Ishikawa (cell line): ENCODE measurements at regions not wholly inside any gene's neighbourhood (a gene's known extent, or its start where the extent isn't known, plus 50 kb on each side); places are given as distances from the start of the nearest gene placed in this dataset.

Experiments
- CEBPB ChIP-seq: IDR thresholded peaks from 2 replicates; pipeline ENCODE4 v1.6.1; 2012
- CREB1 ChIP-seq: IDR thresholded peaks from 2 replicates; pipeline ENCODE4 v1.6.1; 2012; ENCODE audit warnings: low read depth
- EGR1 ChIP-seq: IDR thresholded peaks from 2 replicates; pipeline ENCODE4 v1.6.1; 2012
- EP300 ChIP-seq: IDR thresholded peaks from 2 replicates; pipeline ENCODE4 v1.6.1; 2012; ENCODE audit warnings: borderline replicate concordance
- FOXM1 ChIP-seq: IDR thresholded peaks from 2 replicates; pipeline ENCODE4 v1.6.1; 2012; ENCODE audit warnings: low read depth, borderline replicate concordance
- NFIC ChIP-seq: IDR thresholded peaks from 2 replicates; pipeline ENCODE4 v1.6.1; 2012
- RAD21 ChIP-seq: IDR thresholded peaks from 2 replicates; pipeline ENCODE4 v1.6.1; 2012; ENCODE audit warnings: low read depth
- TAF1 ChIP-seq: IDR thresholded peaks from 2 replicates; pipeline ENCODE4 v1.6.1; 2012; ENCODE audit warnings: low read depth, mild to moderate bottlenecking
- TCF12 ChIP-seq: IDR thresholded peaks from 2 replicates; pipeline ENCODE4 v1.6.1; 2012; ENCODE audit warnings: low read depth
- TEAD4 ChIP-seq: IDR thresholded peaks from 2 replicates; pipeline ENCODE4 v1.6.1; 2012
- YY1 ChIP-seq: IDR thresholded peaks from 2 replicates; pipeline ENCODE4 v1.6.1; 2012; ENCODE audit warnings: low read depth
- ZBTB7A ChIP-seq: IDR thresholded peaks from 2 replicates; pipeline ENCODE4 v1.6.1; 2012; ENCODE audit warnings: low read depth
- TF ChIP-seq, protein P1 (sequence below): IDR thresholded peaks from 2 replicates; pipeline ENCODE4 v1.6.1; 2012
- TF ChIP-seq, protein P2 (sequence below): IDR thresholded peaks from 2 replicates; pipeline ENCODE4 v1.6.1; 2012
- TF ChIP-seq, protein P3 (sequence below): IDR thresholded peaks from 2 replicates; pipeline ENCODE4 v1.6.1; 2012; ENCODE audit warnings: low read depth, mild to moderate bottlenecking

DNA sequence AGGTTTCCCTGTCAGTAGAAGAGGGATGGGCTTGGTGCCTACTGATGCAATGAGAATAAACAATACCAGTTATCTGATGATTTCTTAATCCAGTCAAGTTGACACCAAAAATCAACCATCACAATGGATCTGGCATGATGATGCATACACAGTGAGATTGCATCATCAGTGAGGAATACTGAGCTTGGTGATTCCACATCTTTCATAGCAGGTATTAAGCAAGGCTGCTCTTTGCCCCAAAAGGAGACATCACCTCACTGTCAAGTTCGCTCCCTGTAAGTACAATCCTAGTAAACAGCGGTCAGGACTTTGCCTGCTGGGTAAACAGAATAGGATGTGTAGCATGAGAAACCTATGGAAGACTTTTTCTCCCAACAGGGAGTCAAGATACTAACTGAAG lies 282.7 kb upstream of the CDH2 start:
- TF ChIP-seq, protein P1, sequence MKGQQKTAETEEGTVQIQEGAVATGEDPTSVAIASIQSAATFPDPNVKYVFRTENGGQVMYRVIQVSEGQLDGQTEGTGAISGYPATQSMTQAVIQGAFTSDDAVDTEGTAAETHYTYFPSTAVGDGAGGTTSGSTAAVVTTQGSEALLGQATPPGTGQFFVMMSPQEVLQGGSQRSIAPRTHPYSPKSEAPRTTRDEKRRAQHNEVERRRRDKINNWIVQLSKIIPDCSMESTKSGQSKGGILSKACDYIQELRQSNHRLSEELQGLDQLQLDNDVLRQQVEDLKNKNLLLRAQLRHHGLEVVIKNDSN = no peak
- TF ChIP-seq NFIC (no peak), TEAD4 (no peak)
- TF ChIP-seq, protein P2, sequence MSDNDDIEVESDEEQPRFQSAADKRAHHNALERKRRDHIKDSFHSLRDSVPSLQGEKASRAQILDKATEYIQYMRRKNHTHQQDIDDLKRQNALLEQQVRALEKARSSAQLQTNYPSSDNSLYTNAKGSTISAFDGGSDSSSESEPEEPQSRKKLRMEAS = no peak

DNA sequence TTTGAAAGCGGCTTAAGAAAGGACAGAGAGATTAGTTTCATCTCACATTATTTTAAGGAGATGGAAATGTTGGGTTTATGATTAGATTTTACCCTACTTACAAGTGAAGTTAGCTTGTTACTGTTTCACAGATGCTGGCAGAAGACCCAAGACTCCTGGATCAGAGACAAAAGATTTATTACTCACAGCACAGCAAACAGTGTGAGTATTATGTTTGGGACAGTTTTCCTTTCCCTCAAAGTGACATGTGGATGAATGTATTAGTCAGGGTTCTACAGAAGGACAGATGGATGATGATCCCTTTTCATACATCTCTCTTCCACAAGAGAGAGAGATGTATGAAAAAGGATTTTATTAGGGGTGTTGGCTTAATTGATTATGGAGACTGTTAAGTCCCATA lies 281.8 kb upstream of the CDH2 start:
- TF ChIP-seq NFIC (no peak), CREB1 (no peak), YY1 (no peak), RAD21 (no peak), TEAD4 (no peak)
- TF ChIP-seq, protein P2 = no peak

DNA sequence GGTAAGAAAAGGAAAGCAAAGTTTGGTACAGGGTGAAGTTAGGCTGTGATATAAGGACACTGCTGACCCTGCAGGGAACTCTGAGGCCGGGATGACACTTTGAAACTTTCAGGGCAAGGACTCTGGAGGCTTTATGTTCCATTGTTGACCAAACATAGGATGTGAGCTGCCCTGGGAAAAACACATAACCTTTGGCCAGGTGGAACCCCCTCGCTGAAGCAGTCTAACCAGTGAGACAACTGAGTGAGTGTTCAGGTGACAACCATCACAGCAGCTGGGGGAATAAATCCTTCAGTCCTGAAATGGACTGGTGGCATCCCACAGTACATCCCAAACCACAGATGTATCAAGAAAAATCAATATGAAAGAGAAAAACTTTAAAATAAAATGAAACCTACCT lies 280.9 kb upstream of the CDH2 start:
- TF ChIP-seq YY1 (no peak), EGR1 (no peak), EP300 (no peak), TCF12 (no peak), NFIC (no peak), ZBTB7A (no peak), TAF1 (no peak), RAD21 (no peak), TEAD4 (no peak), CEBPB (no peak), CREB1 (no peak)
- TF ChIP-seq, protein P2 = no peak
- TF ChIP-seq, protein P1 = no peak

DNA sequence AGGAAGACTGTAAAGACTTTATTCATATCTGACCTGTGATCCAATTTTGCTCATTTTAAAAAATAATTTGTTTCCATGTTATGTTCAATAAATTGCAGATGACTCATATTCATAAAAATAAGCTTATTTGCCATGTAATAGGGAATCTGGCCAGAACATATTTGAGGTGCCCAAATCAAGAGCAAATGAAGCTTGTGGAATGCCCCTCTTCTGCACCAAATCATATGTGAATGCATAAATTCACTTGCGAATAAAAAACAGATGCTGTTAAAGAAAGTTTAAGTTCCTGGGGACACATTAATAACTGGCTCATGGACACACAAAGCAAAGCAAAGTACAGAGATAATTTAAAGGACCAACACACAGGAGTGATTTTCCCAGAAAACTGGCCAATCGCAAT lies 279.0 kb upstream of the CDH2 start:
- TF ChIP-seq YY1 (no peak), TCF12 (no peak), FOXM1 (no peak), NFIC (no peak), TEAD4 (no peak)
- TF ChIP-seq, protein P3, sequence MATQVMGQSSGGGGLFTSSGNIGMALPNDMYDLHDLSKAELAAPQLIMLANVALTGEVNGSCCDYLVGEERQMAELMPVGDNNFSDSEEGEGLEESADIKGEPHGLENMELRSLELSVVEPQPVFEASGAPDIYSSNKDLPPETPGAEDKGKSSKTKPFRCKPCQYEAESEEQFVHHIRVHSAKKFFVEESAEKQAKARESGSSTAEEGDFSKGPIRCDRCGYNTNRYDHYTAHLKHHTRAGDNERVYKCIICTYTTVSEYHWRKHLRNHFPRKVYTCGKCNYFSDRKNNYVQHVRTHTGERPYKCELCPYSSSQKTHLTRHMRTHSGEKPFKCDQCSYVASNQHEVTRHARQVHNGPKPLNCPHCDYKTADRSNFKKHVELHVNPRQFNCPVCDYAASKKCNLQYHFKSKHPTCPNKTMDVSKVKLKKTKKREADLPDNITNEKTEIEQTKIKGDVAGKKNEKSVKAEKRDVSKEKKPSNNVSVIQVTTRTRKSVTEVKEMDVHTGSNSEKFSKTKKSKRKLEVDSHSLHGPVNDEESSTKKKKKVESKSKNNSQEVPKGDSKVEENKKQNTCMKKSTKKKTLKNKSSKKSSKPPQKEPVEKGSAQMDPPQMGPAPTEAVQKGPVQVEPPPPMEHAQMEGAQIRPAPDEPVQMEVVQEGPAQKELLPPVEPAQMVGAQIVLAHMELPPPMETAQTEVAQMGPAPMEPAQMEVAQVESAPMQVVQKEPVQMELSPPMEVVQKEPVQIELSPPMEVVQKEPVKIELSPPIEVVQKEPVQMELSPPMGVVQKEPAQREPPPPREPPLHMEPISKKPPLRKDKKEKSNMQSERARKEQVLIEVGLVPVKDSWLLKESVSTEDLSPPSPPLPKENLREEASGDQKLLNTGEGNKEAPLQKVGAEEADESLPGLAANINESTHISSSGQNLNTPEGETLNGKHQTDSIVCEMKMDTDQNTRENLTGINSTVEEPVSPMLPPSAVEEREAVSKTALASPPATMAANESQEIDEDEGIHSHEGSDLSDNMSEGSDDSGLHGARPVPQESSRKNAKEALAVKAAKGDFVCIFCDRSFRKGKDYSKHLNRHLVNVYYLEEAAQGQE = no peak

DNA sequence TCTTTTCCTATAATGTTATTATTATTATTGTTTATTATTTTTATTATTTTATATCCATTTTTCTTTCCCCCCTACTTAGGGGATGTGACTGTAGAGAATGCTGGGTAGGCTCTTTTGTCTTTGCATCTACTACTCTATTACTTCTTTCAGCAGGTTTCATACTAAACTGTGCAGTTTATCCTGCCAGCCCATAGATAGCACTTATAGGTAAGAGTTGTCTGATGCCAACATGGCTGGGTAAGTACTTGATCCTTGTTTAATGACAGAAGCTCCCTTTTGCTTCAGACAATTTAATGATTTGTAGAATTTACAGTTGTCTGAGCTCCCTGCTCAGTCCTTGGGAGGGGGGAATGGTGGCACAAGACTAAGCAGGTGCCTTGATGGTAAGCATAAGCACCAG lies 262.9 kb upstream of the CDH2 start:
- TF ChIP-seq, protein P1 = no peak
- TF ChIP-seq EP300 (no peak), CEBPB (no peak), RAD21 (no peak), ZBTB7A (no peak), TEAD4 (no peak)

DNA sequence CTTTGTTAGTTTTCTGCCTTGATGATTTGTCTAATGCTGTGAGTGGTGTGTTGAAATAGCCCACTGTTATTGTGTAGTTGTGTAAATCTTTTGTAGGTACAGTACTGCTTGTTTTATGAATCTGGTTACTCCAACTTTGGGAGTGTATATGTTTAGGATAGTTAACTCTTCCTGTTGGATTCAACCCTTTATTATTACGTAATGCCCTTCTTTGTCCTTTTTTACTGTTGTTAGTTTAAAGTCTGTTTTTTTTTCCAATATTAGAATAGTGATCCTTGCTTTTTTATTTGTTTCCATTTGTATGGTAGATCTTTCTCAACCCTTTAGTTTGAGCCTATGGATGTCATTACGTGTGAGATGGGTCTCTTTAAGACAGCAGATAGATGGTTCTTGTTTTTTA lies 261.5 kb upstream of the CDH2 start:
- TF ChIP-seq CEBPB (no peak), FOXM1 (no peak), NFIC (no peak), RAD21 (no peak)
- TF ChIP-seq, protein P2 = no peak

DNA sequence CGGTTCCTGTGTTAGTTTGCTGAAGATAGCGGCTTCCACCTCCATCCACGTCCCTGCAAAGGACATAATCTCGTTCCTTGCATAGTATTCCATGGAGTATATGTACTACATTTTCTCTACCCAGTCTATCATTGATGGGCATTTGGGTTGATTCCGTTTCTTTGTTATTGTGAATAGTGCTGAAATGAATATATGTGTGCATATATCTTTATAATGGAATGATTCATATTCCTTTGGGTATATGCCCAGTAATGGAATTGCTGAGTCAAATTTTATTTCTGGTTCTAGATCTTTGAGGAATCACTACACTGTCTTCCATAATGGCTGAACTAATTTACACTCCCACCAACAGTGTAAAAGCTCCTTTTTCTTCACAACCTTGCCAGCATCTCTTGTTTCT lies 255.4 kb upstream of the CDH2 start:
- no peak for TF ChIP-seq NFIC
- TF ChIP-seq FOXM1 = no peak
- no peak for TF ChIP-seq TAF1
- no peak for TF ChIP-seq YY1
- TF ChIP-seq EP300 = no peak
- TF ChIP-seq TEAD4 = no peak
- no peak for TF ChIP-seq ZBTB7A
- TF ChIP-seq, protein P3 = no peak
- no peak for TF ChIP-seq TCF12
- TF ChIP-seq RAD21 = no peak
- TF ChIP-seq, protein P2 = no peak
